ENCODE measurements at regions not wholly inside any gene's neighbourhood (a gene's known extent, or its start where the extent isn't known, plus 50 kb on each side); places are given as distances from the start of the nearest gene placed in this dataset.

DNA sequence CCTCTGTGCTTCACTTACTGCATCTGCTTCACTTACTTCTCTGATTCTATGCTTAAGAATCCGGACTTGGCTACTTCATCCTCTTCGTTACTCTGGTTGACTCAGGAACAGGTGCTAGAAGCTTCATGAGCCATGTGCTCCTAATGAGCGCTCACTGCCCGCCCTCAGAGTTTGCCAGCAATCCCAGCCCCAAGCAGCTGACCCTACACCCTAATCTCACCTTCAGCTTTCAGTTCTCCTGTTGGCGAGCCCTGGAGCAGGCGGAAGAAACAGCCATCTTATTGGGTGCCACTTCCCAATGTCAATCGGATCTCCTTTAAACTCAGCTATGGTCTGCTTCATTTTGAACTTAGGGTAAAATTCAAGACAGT is 61.3 kb downstream of the FOXA2 start:
- TF ChIP-seq POLR2A (IDR thresholded peaks at IDR 0.05) (no peak), POLR2AphosphoS5 (IDR thresholded peaks at IDR 0.05) (no peak), EP300 (IDR thresholded peaks at IDR 0.05) (no peak)
- TF ChIP-seq, protein P1, sequence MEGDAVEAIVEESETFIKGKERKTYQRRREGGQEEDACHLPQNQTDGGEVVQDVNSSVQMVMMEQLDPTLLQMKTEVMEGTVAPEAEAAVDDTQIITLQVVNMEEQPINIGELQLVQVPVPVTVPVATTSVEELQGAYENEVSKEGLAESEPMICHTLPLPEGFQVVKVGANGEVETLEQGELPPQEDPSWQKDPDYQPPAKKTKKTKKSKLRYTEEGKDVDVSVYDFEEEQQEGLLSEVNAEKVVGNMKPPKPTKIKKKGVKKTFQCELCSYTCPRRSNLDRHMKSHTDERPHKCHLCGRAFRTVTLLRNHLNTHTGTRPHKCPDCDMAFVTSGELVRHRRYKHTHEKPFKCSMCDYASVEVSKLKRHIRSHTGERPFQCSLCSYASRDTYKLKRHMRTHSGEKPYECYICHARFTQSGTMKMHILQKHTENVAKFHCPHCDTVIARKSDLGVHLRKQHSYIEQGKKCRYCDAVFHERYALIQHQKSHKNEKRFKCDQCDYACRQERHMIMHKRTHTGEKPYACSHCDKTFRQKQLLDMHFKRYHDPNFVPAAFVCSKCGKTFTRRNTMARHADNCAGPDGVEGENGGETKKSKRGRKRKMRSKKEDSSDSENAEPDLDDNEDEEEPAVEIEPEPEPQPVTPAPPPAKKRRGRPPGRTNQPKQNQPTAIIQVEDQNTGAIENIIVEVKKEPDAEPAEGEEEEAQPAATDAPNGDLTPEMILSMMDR (IDR thresholded peaks at IDR 0.05) = no peak

Data from sigmoid colon (tissue), 4 donors.